ENCODE measurements at regions not wholly inside any gene's neighbourhood (a gene's known extent, or its start where the extent isn't known, plus 50 kb on each side); places are given as distances from the start of the nearest gene placed in this dataset.
"Not testable (repeated sequence)": the region's sequence is repeated elsewhere in the genome, so short reads cannot be mapped to it uniquely, and the experiment has no call there.

- not testable (repeated sequence) for TF ChIP-seq CTCF (conservative IDR thresholded peaks at IDR 0.05; ENCODE audit: low read depth, low read length); EZH2 (IDR thresholded peaks at IDR 0.05; ENCODE audit: low read length, unreplicated experiment); EZH2phosphoT487 (IDR thresholded peaks at IDR 0.05; ENCODE audit: borderline replicate concordance, low read length)
Measured at GRCh38 chr4:4090720-4091119, 136.0 kb downstream of the OTOP1 start.

Measured in PC-3 (cell line).